HCT116 (cell line): ENCODE measurements at regions not wholly inside any gene's neighbourhood (a gene's known extent, or its start where the extent isn't known, plus 50 kb on each side); places are given as distances from the start of the nearest gene placed in this dataset.
"Not testable (repeated sequence)": the region's sequence is repeated elsewhere in the genome, so short reads cannot be mapped to it uniquely, and the experiment has no call there.

ENCODE experiments used
- ATAC-seq: fragments of 200-7000 bp; cut with Tn5 transposase; 2 replicates; pipeline ENCODE4 v1.9.1; 2020; ENCODE audit warnings: mild to moderate bottlenecking, moderate library complexity
- BruUV-seq: library from RNA; stranded (reverse); fragments of 400-500 nt; replicated peaks from 2 replicates; lab custom pipeline; 2021; lab: Mats Ljungman, UMichigan
- CTCF ChIA-PET: fragments of 300-600 bp; sonication (Branson Sonifier 250); formaldehyde crosslinking; loops from one replicate; lab custom pipeline; 2021; ENCODE audit warnings: antibody characterized with exemption; lab: Charles Lee
- POLR2A ChIA-PET: fragments of 300-600, 350-600 bp; sonication (Branson Sonifier 250); formaldehyde crosslinking; loops from one replicate; lab custom pipeline; 2021; ENCODE audit warnings: antibody characterized with exemption; lab: Charles Lee
- RAD21 ChIA-PET, 2 experiments: fragments of 300-600 bp; sonication (Branson Sonifier 250); formaldehyde crosslinking; loops; one replicate each; lab custom pipeline; 2023; ENCODE audit warnings: low total read pairs in 2 of 2; ENCODE audit not compliant: uncharacterized antibody in 2 of 2, unreplicated experiment in 2 of 2, low non-redundant PET in 1 of 2; lab: Charles Lee
- DNase-seq: peaks from one replicate; pipeline ENCODE4 v3.0.0-alpha.2; 2010; ENCODE audit warnings: low read depth, low spot score
- H2AFZ ChIP-seq: fragments of 200-600 bp; shearing (Covaris generic), sonication (generic); 2 replicates; pipeline ENCODE4 v1.6.1; 2017; ENCODE audit warnings: low read depth, mixed run types, mixed read lengths, antibody characterized with exemption, low read length; ENCODE audit not compliant: poor library complexity, severe bottlenecking
- H3K27ac ChIP-seq: 2 replicates; pipeline ENCODE4 v1.5.1; 2012; ENCODE audit warnings: low read depth, low read length
- H3K27me3 ChIP-seq: fragments of 200-600 bp; sonication (generic); 2 replicates; pipeline ENCODE4 v1.6.1; 2016; ENCODE audit warnings: mixed run types, low read length, mixed read lengths; ENCODE audit not compliant: insufficient read depth
- H3K36me3 ChIP-seq, 2 experiments: fragments of 200-500 bp in 1 of 2; fragments of 200-600 bp in 1 of 2; sonication (Bioruptor generic) in 1 of 2; sonication (generic) in 1 of 2; 2 replicates each; pipeline versions ENCODE4 v1.5.1 to v1.6.1; 2014 to 2016; ENCODE audit warnings: low read length in 2 of 2, inconsistent platforms in 1 of 2, mixed read lengths in 1 of 2, mixed run types in 1 of 2; ENCODE audit not compliant: insufficient read depth in 2 of 2, control insufficient read depth in 1 of 2
- H3K4me1 ChIP-seq, 2 experiments: fragments of 200-600 bp in 1 of 2; sonication (generic) in 1 of 2; 2 replicates each; pipeline versions ENCODE4 v1.5.1 to v1.6.1; 2012 to 2017; ENCODE audit warnings: low read length in 2 of 2, inconsistent platforms in 1 of 2, mild to moderate bottlenecking in 1 of 2, mixed read lengths in 1 of 2, mixed run types in 1 of 2, moderate library complexity in 1 of 2; ENCODE audit not compliant: insufficient read depth in 2 of 2, control insufficient read depth in 1 of 2
- H3K4me2 ChIP-seq: fragments of 200-600 bp; sonication (generic); 2 replicates; pipeline ENCODE4 v1.6.1; 2017; ENCODE audit warnings: mixed run types, low read length, mixed read lengths
- H3K4me3 ChIP-seq, 2 experiments: fragments of 200-600 bp in 1 of 2; sonication (generic) in 1 of 2; replicated peaks in 1 of 2; 2 replicates each; pipeline ENCODE4 v1.5.1; 2011 to 2016; ENCODE audit warnings: low read length in 2 of 2, control low read depth in 1 of 2, low read depth in 1 of 2, mild to moderate bottlenecking in 1 of 2, mixed read lengths in 1 of 2, mixed run types in 1 of 2
- H3K79me2 ChIP-seq: fragments of 200-600 bp; sonication (generic); 2 replicates; pipeline ENCODE4 v1.6.1; 2017; ENCODE audit warnings: mild to moderate bottlenecking, mixed run types, low read length, moderate library complexity, mixed read lengths; ENCODE audit not compliant: insufficient read depth
- H3K9ac ChIP-seq: fragments of 200-600 bp; sonication (generic); 2 replicates; pipeline ENCODE4 v1.6.1; 2016; ENCODE audit warnings: low read length, mixed read lengths
- H3K9me2 ChIP-seq: fragments of 200-600 bp; sonication (generic), shearing (Covaris generic); 2 replicates; pipeline ENCODE4 v1.6.1; 2017; ENCODE audit warnings: mixed run types, mild to moderate bottlenecking, moderate library complexity; ENCODE audit not compliant: insufficient read depth
- H3K9me3 ChIP-seq, 2 experiments: fragments of 200-500 bp in 1 of 2; fragments of 200-600 bp in 1 of 2; sonication (Bioruptor generic) in 1 of 2; sonication (generic) in 1 of 2; 2 replicates each; pipeline ENCODE4 v1.6.1; 2014 to 2017; ENCODE audit warnings: low read length in 2 of 2, mixed read lengths in 2 of 2, inconsistent platforms in 1 of 2, low read depth in 1 of 2, mild to moderate bottlenecking in 1 of 2, mixed run types in 1 of 2, moderate library complexity in 1 of 2; ENCODE audit not compliant: control insufficient read depth in 1 of 2, insufficient read depth in 1 of 2
- H4K20me1 ChIP-seq: fragments of 200-600 bp; sonication (generic), shearing (Covaris generic); 2 replicates; pipeline ENCODE4 v1.6.1; 2017; ENCODE audit warnings: mixed run types, mild to moderate bottlenecking, moderate library complexity; ENCODE audit not compliant: insufficient read depth
- intact Hi-C: fragments of 100-400 bp; cut with micrococcal nuclease; formaldehyde crosslinking; loops from 2 replicates; pipeline ENCODE4 v1.10.0; 2022

DNA sequence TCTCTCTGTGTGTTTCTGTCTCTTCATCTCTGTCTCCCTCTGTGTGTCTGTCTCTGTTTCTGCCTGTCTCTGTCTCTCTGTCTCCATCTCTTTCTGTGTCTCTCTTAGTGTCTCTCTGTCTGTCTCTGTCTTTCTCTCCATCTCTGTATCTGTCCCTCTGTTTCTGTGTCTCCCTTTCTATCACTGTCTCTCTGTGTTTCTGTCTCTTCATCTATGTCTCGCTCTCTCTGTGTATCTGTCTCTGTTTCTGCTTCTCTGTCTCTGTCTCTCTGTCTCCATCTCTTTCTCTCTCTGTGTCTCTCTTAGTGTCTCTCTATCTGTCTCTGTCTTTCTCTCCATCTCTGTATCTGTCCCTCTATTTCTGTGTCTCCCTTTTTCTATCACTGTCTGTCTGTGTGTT lies 4479.1 kb upstream of the OR11H1 start:
- H3K27me3 ChIP-seq, H3K79me2 ChIP-seq, POLR2A ChIA-PET, H3K4me3 ChIP-seq, H3K9me2 ChIP-seq, H3K36me3 ChIP-seq, CTCF ChIA-PET, DNase-seq, H2AFZ ChIP-seq, intact Hi-C loops, H4K20me1 ChIP-seq, RAD21 ChIA-PET, H3K9ac ChIP-seq, BruUV-seq, H3K27ac ChIP-seq, H3K9me3 ChIP-seq, ATAC-seq, H3K4me2 ChIP-seq, H3K4me1 ChIP-seq: not testable (repeated sequence)

DNA sequence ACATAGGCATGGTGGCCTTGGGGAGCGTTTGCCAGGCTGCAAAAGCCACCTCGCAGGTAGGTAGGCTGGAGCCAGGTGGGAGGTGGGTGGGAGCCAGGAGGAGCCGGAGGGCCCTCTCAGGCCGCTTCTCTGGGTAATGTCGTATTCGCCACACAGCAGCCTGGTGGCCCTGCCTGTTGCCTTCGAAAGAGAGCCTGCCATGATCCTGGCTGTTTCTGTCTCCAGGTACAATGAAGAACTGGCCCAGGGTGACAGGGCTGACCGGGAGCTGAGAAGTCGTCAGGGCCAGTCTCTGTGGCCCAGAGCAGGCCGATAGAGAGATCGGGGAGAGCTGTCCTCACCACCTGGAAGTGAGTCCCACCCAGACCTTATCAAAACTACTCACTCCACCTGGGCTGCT lies 4477.8 kb upstream of the OR11H1 start:
- H3K9me2 ChIP-seq, H3K36me3 ChIP-seq, ATAC-seq, CTCF ChIA-PET, POLR2A ChIA-PET, RAD21 ChIA-PET, intact Hi-C loops, H4K20me1 ChIP-seq, DNase-seq, H3K4me2 ChIP-seq, BruUV-seq, H3K4me1 ChIP-seq, H2AFZ ChIP-seq, H3K4me3 ChIP-seq, H3K27ac ChIP-seq, H3K79me2 ChIP-seq, H3K9ac ChIP-seq, H3K27me3 ChIP-seq: not testable (repeated sequence)
- H3K9me3 ChIP-seq: peaks cover 12 to 13% of the 10 kb centered on the region in 2 experiments; a peak in 2 of 4 replicates

DNA sequence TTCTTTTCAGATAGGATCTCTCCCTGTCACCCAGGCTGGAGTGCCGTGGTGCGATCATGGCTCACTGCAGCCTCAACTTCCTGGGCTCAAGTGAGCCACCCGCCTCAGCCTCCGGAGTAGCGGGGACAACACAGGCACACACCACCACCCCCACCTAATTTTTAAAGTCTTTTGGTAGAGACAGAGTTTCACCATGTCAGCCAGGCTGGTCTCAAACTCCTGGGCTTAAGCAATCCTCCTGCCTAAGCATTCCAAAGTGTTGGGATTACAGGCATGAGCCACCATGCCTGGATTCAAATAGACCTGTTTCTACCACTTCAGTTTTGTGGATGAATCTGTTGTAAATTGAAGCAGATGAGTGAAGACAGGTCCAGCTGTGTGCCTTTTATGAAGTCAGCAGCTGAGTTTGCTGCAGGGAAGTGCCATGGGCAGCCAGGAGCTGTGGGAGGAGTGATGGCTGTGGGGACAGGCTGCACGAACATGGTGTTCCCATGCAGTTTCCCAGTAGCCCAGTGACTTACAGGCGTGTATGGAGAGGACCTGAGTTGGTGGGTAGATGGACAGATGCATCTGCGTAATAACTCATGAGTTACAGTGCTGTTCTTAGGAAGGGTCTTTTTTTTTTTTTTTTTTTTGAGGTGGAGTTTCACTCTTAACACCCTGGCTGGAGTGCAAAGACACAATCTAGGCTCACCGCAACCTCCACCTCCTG lies 4476.4 kb upstream of the OR11H1 start:
- intact Hi-C loops, H3K9ac ChIP-seq, ATAC-seq, BruUV-seq, H3K9me2 ChIP-seq, H2AFZ ChIP-seq, H4K20me1 ChIP-seq, H3K36me3 ChIP-seq, H3K4me3 ChIP-seq, H3K4me1 ChIP-seq, H3K27me3 ChIP-seq, DNase-seq, H3K27ac ChIP-seq, POLR2A ChIA-PET, CTCF ChIA-PET, H3K79me2 ChIP-seq, RAD21 ChIA-PET, H3K4me2 ChIP-seq: not testable (repeated sequence)
- H3K9me3 ChIP-seq: peaks cover 23 to 27% of the 10 kb centered on the region in 2 experiments; a peak in 3 of 4 replicates

DNA sequence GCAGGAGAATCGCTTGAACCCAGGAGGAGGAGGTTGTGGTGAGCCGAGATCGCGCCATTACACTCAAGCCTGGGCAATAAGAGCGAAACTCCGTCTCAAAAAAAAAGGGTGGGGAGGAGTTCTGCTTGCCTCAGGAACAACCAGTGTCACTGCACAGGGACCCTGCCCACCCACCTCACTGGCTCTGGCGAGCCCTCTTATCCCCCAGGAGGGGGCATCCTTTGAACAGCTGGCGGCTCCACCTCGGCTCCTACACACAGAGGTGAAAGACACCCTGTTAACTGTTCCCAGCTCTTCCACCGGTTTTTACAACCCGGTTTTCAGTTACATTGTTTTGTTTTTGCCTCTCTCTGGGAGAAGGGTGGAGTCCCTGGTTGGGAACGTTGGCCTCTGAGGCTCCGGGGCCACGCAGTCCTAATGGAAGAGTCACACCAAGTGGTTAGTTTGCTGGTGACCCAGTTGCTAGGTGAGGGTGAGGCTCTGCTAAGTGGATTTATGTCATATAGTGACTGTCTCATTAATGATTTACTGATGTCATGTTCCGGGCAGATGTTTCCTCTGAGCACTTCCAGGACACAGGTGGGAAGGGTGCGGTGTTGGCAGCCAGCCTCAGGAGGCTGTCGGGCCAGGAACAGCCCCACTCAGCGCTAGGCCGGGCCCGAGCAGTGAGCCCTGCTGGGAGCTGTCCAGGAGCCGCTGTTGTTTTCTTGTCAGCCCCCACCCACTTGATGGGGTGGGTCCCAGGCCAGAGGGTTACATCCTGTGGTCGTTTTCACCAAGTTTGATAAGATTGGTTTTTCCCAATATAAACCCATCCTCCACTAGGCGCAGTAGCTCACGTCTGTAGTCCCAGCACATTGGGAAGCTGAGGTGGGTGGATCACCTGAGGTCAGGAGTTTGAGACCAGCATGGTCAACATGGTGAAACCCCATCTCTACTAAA lies 4474.3 kb upstream of the OR11H1 start:
- CTCF ChIA-PET, RAD21 ChIA-PET, POLR2A ChIA-PET, H3K4me2 ChIP-seq, DNase-seq, H3K9me2 ChIP-seq, ATAC-seq, H3K9ac ChIP-seq, H3K36me3 ChIP-seq, H2AFZ ChIP-seq, H3K4me1 ChIP-seq, H3K4me3 ChIP-seq, H3K79me2 ChIP-seq, intact Hi-C loops, BruUV-seq, H3K27me3 ChIP-seq, H4K20me1 ChIP-seq, H3K27ac ChIP-seq: not testable (repeated sequence)
- peaks cover 31 to 46% of the 10 kb centered on the region in 2 experiments for H3K9me3 ChIP-seq
